ENCODE measurements at regions not wholly inside any gene's neighbourhood (a gene's known extent, or its start where the extent isn't known, plus 50 kb on each side); places are given as distances from the start of the nearest gene placed in this dataset.

- no peak overlapping the region for H3K9ac ChIP-seq
- ChIA-PET CTCF (interaction anchor here (1.1 to 8.2 kb wide), 2 partner anchors 7 to 817 kb away, joined by 7 to 50 read pairs; no protein-coding TSS in a partner anchor), POLR2A (no interaction called here)
- no peaks in the 10 kb centered on the region for H3K9me3 ChIP-seq
- no peaks in the 10 kb centered on the region for H3K36me3 ChIP-seq (replicated peaks in 1 of 2; ENCODE audit: control insufficient read depth in 1 of 2, insufficient read depth in 2 of 2, low read length in 1 of 2)
- H3F3A ChIP-seq (replicated peaks; ENCODE audit: insufficient read depth): no peaks in the 10 kb centered on the region
- no peaks in the 10 kb centered on the region for H3K9me2 ChIP-seq
- H3K27ac ChIP-seq (ENCODE audit: low read depth in 2 of 2, low read length in 1 of 2): no peak overlapping the region
- H3K4me3 ChIP-seq (ENCODE audit: low read depth in 2 of 2, low read length in 1 of 2): no peak overlapping the region
- no peak for DNase-seq
- no peaks in the 10 kb centered on the region for H3K79me2 ChIP-seq (ENCODE audit: insufficient read depth)
- H2AFZ ChIP-seq (ENCODE audit: low read depth): no peak overlapping the region
- 11% methylated on average over 1 of the region's 1 CpG for WGBS (ENCODE audit: low lambda C conversion rate)
- no peak overlapping the region for H3K4me2 ChIP-seq
- peaks cover 0 to 2% of the 10 kb centered on the region in 2 experiments; a peak in 1 of 4 replicates for H3K4me1 ChIP-seq (ENCODE audit: control insufficient read depth in 1 of 2, insufficient read depth in 2 of 2, low read depth in 1 of 2, low read length in 1 of 2)
- no peaks in the 10 kb centered on the region for H4K20me1 ChIP-seq (ENCODE audit: insufficient read depth)
- no peak for TF ChIP-seq CHD2 (IDR thresholded peaks at IDR 0.05; ENCODE audit: low read length, partially characterized antibody)
- no peak for TF ChIP-seq TAF1 (IDR thresholded peaks at IDR 0.05; ENCODE audit: borderline replicate concordance, low read depth, low read length)
- TF ChIP-seq NRF1 (IDR thresholded peaks at IDR 0.05; ENCODE audit: low read depth, low read length): no peak
- TF ChIP-seq EP300 (IDR thresholded peaks at IDR 0.05; ENCODE audit: borderline replicate concordance in 1 of 2, low read depth in 1 of 2, low read length in 1 of 2): no peak
- TF ChIP-seq IRF3 (IDR thresholded peaks at IDR 0.05; ENCODE audit: low read depth, low read length): no peak
- no peak for TF ChIP-seq TEAD4 (IDR thresholded peaks at IDR 0.05; ENCODE audit: borderline replicate concordance, insufficient read depth)
- no peak for TF ChIP-seq REST (IDR thresholded peaks at IDR 0.05; ENCODE audit: low read depth, low read length)
- TF ChIP-seq MXI1 (IDR thresholded peaks at IDR 0.05; ENCODE audit: low read depth, low read length): no peak
- TF ChIP-seq CTCF (IDR thresholded peaks at IDR 0.05): no peak
- TF ChIP-seq SIN3A (IDR thresholded peaks at IDR 0.05; ENCODE audit: borderline replicate concordance, low read depth, low read length): no peak
- no peak for TF ChIP-seq EZH2phosphoT487 (IDR thresholded peaks at IDR 0.05; ENCODE audit: borderline replicate concordance, low read depth)
- no peak for TF ChIP-seq FOSL2 (IDR thresholded peaks at IDR 0.05; ENCODE audit: borderline replicate concordance, low read depth)
- no peak for TF ChIP-seq ZBTB33 (IDR thresholded peaks at IDR 0.05; ENCODE audit: borderline replicate concordance, low read depth)
- no peak for TF ChIP-seq SMC3 (IDR thresholded peaks at IDR 0.05; ENCODE audit: low read depth, low read length)
- H3K27me3 ChIP-seq (ENCODE audit: insufficient read depth): no peaks in the 10 kb centered on the region
Measured at GRCh38 chr14:53531156-53531555, 378.0 kb upstream of the DDHD1 start.
